Natural killer cell (primary cell): ENCODE measurements at regions not wholly inside any gene's neighbourhood (a gene's known extent, or its start where the extent isn't known, plus 50 kb on each side); places are given as distances from the start of the nearest gene placed in this dataset.

Experiments used
- ATAC-seq, 3 donors: fragments of 150-1000 bp in 2 of 3; fragments of 200-7000 bp in 1 of 3; cut with Tn5 transposase; 1 replicate in 1 of 3; 2 replicates in 2 of 3; pipeline ENCODE4 v1.10.0; 2021; ENCODE audit warnings: mild to moderate bottlenecking in 2 of 3, moderate library complexity in 2 of 3
- DNase-seq, 2 donors: peaks; one replicate each; pipeline versions ENCODE4 v3.0.0 to v3.0.0-alpha.2; 2013 to 2021; ENCODE audit warnings: mixed read lengths in 1 of 2
- H3K27ac ChIP-seq: one replicate; pipeline ENCODE4 v1.5.1; 2013; ENCODE audit warnings: mild to moderate bottlenecking, low read length
- H3K27me3 ChIP-seq: one replicate; pipeline ENCODE4 v1.6.1; 2013; ENCODE audit warnings: low read length; ENCODE audit not compliant: control insufficient read depth, insufficient read depth
- H3K36me3 ChIP-seq: one replicate; pipeline ENCODE4 v1.6.1; 2013; ENCODE audit warnings: low read length; ENCODE audit not compliant: control insufficient read depth, insufficient read depth
- H3K4me1 ChIP-seq: one replicate; pipeline ENCODE4 v1.6.1; 2013; ENCODE audit warnings: low read length; ENCODE audit not compliant: control insufficient read depth, insufficient read depth
- H3K4me3 ChIP-seq: one replicate; pipeline ENCODE4 v1.5.1; 2013; ENCODE audit warnings: low read length
- H3K9me3 ChIP-seq: one replicate; pipeline ENCODE4 v1.6.1; 2013; ENCODE audit warnings: low read length; ENCODE audit not compliant: control insufficient read depth, insufficient read depth
- H3K27ac Mint-ChIP-seq, 2 donors: one replicate each; pipeline ENCODE4 v1.8.0; 2022; ENCODE audit warnings: mild to moderate bottlenecking in 2 of 2, mixed read lengths in 2 of 2, moderate library complexity in 1 of 2
- H3K27me3 Mint-ChIP-seq, 2 donors: one replicate each; pipeline ENCODE4 v1.8.0; 2022; ENCODE audit warnings: low read depth in 2 of 2, mixed read lengths in 2 of 2
- H3K36me3 Mint-ChIP-seq: one replicate; pipeline ENCODE4 v1.8.0; 2022; ENCODE audit warnings: mixed read lengths
- H3K4me1 Mint-ChIP-seq, 2 donors: one replicate each; pipeline ENCODE4 v1.8.0; 2022; ENCODE audit warnings: mixed read lengths in 2 of 2
- H3K4me3 Mint-ChIP-seq: one replicate; pipeline ENCODE4 v1.8.0; 2022; ENCODE audit warnings: mild to moderate bottlenecking, moderate library complexity, mixed read lengths
- H3K9me3 Mint-ChIP-seq, 2 donors: one replicate each; pipeline ENCODE4 v1.8.0; 2022; ENCODE audit warnings: mixed read lengths in 2 of 2
- CTCF ChIP-seq: fragments of 200-600 bp; IDR thresholded peaks from one replicate; pipeline ENCODE4 v1.8.0; 2022; ENCODE audit warnings: antibody characterized with exemption
- WGBS: methylation state at CpG from one replicate; pipeline ENCODE4 v1.1.7; 2013; ENCODE audit warnings: missing lambda C conversion rate; ENCODE audit not compliant: insufficient coverage; 5-methylcytosine and 5-hydroxymethylcytosine counted together
- intact Hi-C: fragments of 100-400 bp; cut with micrococcal nuclease; formaldehyde crosslinking; loops from one replicate; pipeline ENCODE4 v1.14.2; 2022

- Histone ChIP-seq H3K27me3 (no peaks in the 10 kb centered on the region), H3K9me3 (no peaks in the 10 kb centered on the region), H3K4me3 (no peak overlapping the region), H3K36me3 (no peaks in the 10 kb centered on the region), H3K27ac (no peak overlapping the region), H3K4me1 (no peaks in the 10 kb centered on the region)
- no peaks in the 10 kb centered on the region for H3K4me1 Mint-ChIP-seq
- H3K4me3 Mint-ChIP-seq: no peak overlapping the region
- WGBS: 82% methylated on average over 6 of the region's 6 CpGs
- no peak overlapping the region for H3K27ac Mint-ChIP-seq
- intact Hi-C loops: loop anchor here (10.0 kb wide), 1 partner anchor 865 kb away; no protein-coding TSS in a partner anchor
- peaks cover 11 to 20% of the 10 kb centered on the region in 2 donors for H3K27me3 Mint-ChIP-seq
- ATAC-seq: no peak
- TF ChIP-seq CTCF: no peak
- DNase-seq: no peak
- H3K36me3 Mint-ChIP-seq: no peaks in the 10 kb centered on the region
- no peaks in the 10 kb centered on the region for H3K9me3 Mint-ChIP-seq
These were observed 307.6 kb downstream of the ZNF536 start for GRCh38 chr19:30679789-30680188.

GRCh38 chr19:30679153-30679702, 307.0 kb downstream of the ZNF536 start:
- no peak for ATAC-seq
- H3K36me3 ChIP-seq: no peaks in the 10 kb centered on the region
- 84% methylated on average over 16 of the region's 16 CpGs for WGBS
- no peaks in the 10 kb centered on the region for H3K9me3 ChIP-seq
- Mint-ChIP-seq H3K4me1 (no peaks in the 10 kb centered on the region), H3K27me3 (peaks cover 8 to 21% of the 10 kb centered on the region in 2 donors), H3K27ac (no peak overlapping the region), H3K36me3 (no peaks in the 10 kb centered on the region), H3K4me3 (no peak overlapping the region), H3K9me3 (no peaks in the 10 kb centered on the region)
- no peak overlapping the region for H3K4me3 ChIP-seq
- H3K27ac ChIP-seq: no peak overlapping the region
- H3K4me1 ChIP-seq: no peaks in the 10 kb centered on the region
- intact Hi-C loops: no loop called here
- no peaks in the 10 kb centered on the region for H3K27me3 ChIP-seq
- no peak for DNase-seq
- TF ChIP-seq CTCF: no peak

GRCh38 chr19:30678168-30678567, 306.0 kb downstream of the ZNF536 start:
- Histone ChIP-seq H3K4me1 (no peaks in the 10 kb centered on the region), H3K4me3 (no peak overlapping the region), H3K9me3 (no peaks in the 10 kb centered on the region), H3K36me3 (no peaks in the 10 kb centered on the region), H3K27ac (no peak overlapping the region), H3K27me3 (no peaks in the 10 kb centered on the region)
- no peaks in the 10 kb centered on the region for H3K4me1 Mint-ChIP-seq
- H3K4me3 Mint-ChIP-seq: no peak overlapping the region
- DNase-seq (no peak), ATAC-seq (no peak)
- H3K36me3 Mint-ChIP-seq: no peaks in the 10 kb centered on the region
- H3K27ac Mint-ChIP-seq: no peak overlapping the region
- no peaks in the 10 kb centered on the region for H3K9me3 Mint-ChIP-seq
- intact Hi-C loops: no loop called here
- no peak for TF ChIP-seq CTCF
- 84% methylated on average over 10 of the region's 10 CpGs for WGBS
- peaks cover 9 to 21% of the 10 kb centered on the region in 2 donors for H3K27me3 Mint-ChIP-seq

- ATAC-seq (no peak), DNase-seq (no peak)
- no peaks in the 10 kb centered on the region for H3K36me3 ChIP-seq
- Mint-ChIP-seq H3K9me3 (no peaks in the 10 kb centered on the region), H3K27ac (no peak overlapping the region), H3K27me3 (peaks cover 6 to 18% of the 10 kb centered on the region in 2 donors), H3K36me3 (no peaks in the 10 kb centered on the region), H3K4me3 (no peak overlapping the region), H3K4me1 (no peaks in the 10 kb centered on the region)
- TF ChIP-seq CTCF: no peak
- no peaks in the 10 kb centered on the region for H3K27me3 ChIP-seq
- intact Hi-C loops: no loop called here
- H3K4me3 ChIP-seq: no peak overlapping the region
- WGBS: 81% methylated on average over 5 of the region's 6 CpGs
- H3K4me1 ChIP-seq: no peaks in the 10 kb centered on the region
- H3K27ac ChIP-seq: no peak overlapping the region
- no peaks in the 10 kb centered on the region for H3K9me3 ChIP-seq
These were observed 305.5 kb downstream of the ZNF536 start for GRCh38 chr19:30677702-30678101.
